Spinal cord (tissue), 9 donors: ENCODE measurements at regions not wholly inside any gene's neighbourhood (a gene's known extent, or its start where the extent isn't known, plus 50 kb on each side); places are given as distances from the start of the nearest gene placed in this dataset.

Experiments
- DNase-seq, 6 donors: peaks; one replicate each; pipeline versions ENCODE4 v3.0.0 to v3.0.0-alpha.2; 2013 to 2015; ENCODE audit warnings: low spot score in 6 of 6, low read depth in 4 of 6
- H3K27ac ChIP-seq: one replicate; pipeline ENCODE4 v1.5.1; 2013; ENCODE audit warnings: low read depth, low read length, control low read depth
- H3K27me3 ChIP-seq: one replicate; pipeline ENCODE4 v1.6.1; 2013; ENCODE audit warnings: low read length; ENCODE audit not compliant: control insufficient read depth, insufficient read depth
- H3K36me3 ChIP-seq: one replicate; pipeline ENCODE4 v1.6.1; 2013; ENCODE audit warnings: low read length; ENCODE audit not compliant: control insufficient read depth, insufficient read depth
- H3K4me1 ChIP-seq: one replicate; pipeline ENCODE4 v1.6.1; 2013; ENCODE audit warnings: low read length; ENCODE audit not compliant: control insufficient read depth, insufficient read depth
- H3K4me3 ChIP-seq: one replicate; pipeline ENCODE4 v1.5.1; 2013; ENCODE audit warnings: low read depth, low read length, control low read depth
- H3K9me3 ChIP-seq: one replicate; pipeline ENCODE4 v1.6.1; 2013; ENCODE audit warnings: low read length; ENCODE audit not compliant: control insufficient read depth, insufficient read depth
- WGBS: methylation state at CpG from one replicate; pipeline ENCODE4 v1.1.5; 2013; ENCODE audit warnings: missing lambda C conversion rate; ENCODE audit not compliant: insufficient coverage; 5-methylcytosine and 5-hydroxymethylcytosine counted together
- donor health status: healthy.

DNA sequence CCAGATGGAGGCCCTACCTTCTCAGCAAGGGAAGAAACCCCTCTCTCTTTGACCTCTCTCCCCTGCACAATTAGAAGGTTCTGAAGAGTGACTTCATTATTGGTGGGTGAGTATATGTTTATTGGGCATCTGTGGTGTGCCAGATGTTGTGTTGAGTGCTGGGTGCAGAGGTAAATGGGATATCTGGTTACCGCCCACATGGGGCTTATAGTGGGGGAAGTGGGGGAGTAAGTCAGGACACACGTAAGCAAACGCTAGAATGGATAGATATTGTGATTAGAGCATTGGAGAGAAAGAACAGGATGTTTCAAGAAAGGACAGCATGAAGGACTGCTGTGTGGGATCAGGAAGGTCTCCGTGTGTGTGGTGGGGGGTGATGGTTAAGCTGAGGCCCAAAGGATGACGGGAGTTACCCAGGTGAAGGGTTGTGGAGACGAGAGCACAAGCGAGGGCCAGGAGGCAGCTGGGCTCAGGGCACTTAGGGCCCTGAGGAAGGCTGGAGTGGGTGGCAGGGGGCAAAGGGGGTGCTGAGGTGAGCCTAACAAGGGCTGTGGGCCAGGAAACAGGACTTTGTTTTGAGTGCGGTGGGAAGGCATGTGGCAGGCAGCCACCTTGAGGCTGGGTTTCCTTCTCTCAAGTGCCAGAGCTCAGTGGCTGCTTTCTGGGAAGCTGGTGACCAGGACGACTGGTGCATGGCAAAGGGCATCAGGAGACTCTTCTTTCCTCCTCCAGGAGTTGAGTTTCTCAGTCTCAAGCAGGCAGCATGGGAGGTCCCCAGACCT lies 299.9 kb downstream of the RPS24 start:
- Histone ChIP-seq H3K4me1 (peaks cover 30% of the 10 kb centered on the region), H3K27ac (no peak overlapping the region), H3K9me3 (peaks cover 3% of the 10 kb centered on the region), H3K4me3 (no peak overlapping the region), H3K36me3 (no peaks in the 10 kb centered on the region), H3K27me3 (no peaks in the 10 kb centered on the region)
- no peak for DNase-seq
- WGBS: 96% methylated on average over 9 of the region's 9 CpGs

DNA sequence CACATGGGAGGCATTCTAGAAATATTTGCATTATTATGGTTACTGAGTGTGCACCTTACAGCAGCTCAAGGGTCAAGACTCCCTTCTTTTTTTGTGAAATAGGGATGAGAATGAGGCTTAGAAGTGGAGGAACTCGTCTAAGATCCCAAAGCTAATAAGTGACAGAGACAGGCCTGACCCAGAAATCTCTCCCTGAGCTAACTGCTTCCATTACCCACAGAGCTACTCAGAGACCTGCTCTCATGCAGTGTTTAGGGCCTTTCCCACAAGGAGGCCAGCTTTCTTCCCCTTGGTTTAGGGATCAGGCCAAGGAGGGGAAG lies 301.7 kb downstream of the RPS24 start:
- peaks cover 3% of the 10 kb centered on the region for H3K9me3 ChIP-seq
- no peaks in the 10 kb centered on the region for H3K27me3 ChIP-seq
- no peaks in the 10 kb centered on the region for H3K36me3 ChIP-seq
- no peak for DNase-seq
- peaks cover 30% of the 10 kb centered on the region for H3K4me1 ChIP-seq
- no peak overlapping the region for H3K27ac ChIP-seq
- WGBS: no CpG with 5 or more reads among the region's 1 CpG
- no peak overlapping the region for H3K4me3 ChIP-seq

DNA sequence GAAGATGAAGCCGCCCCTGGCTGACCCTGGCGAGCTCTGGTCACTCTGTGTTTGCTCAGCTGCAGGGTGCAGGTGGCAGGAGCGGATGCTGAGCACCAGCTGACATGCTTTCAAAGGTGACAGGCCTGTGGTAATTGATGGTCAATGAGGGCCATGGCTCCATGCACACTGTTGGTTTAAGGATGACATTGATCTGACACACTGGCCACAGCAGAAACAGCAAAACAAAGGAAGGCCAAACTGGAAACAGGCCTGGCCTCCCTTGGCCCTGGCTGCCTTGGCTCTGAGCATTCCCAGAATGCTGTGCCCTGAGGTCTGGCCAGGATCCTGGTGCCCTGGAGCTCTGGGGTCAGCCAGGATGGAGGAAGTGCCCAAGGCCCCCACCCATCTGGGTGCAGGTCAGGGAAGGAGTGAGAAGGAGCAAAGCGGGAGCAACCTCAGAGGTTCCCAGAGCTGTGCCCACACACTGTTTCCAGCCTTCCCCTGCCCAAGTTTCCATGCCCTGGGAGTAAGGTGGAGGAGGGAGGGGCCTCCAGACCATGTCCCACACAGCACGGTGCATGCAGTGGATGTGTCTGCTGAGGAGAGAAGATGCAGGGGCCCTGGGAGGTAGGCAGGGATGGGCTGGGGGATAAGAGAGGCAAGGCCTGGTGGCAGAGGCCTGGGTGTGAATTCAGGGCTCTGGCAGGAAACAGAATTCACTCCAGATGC lies 302.2 kb downstream of the RPS24 start:
- H3K36me3 ChIP-seq: no peaks in the 10 kb centered on the region
- DNase-seq: peak in 1 of 6 donors; percentile 50
- 56% methylated on average over 5 of the region's 5 CpGs for WGBS
- H3K4me1 ChIP-seq: peaks cover 30% of the 10 kb centered on the region
- H3K9me3 ChIP-seq: peaks cover 3% of the 10 kb centered on the region
- H3K27me3 ChIP-seq: no peaks in the 10 kb centered on the region
- H3K27ac ChIP-seq: no peak overlapping the region
- H3K4me3 ChIP-seq: no peak overlapping the region

DNA sequence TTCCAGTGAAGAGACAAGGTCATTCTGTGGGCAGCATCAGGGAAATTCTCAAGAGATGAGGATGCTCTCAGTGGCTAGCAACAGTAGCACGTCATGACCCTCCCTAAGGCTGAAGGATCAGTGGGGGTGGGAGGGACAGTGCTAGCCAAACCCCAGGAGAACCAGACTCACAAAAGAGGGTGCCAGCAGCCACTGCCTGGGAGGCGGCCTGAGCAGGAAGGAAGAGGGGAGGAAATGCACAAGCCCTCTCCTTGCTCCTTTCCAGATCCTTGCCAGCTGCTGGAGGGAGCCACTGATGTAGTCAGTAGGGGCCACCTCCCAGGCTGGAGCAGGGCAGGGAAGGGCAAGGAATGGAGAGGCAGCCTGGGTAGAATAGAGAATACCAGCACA lies 302.7 kb downstream of the RPS24 start:
- H3K9me3 ChIP-seq: peaks cover 3% of the 10 kb centered on the region
- no peaks in the 10 kb centered on the region for H3K36me3 ChIP-seq
- no peaks in the 10 kb centered on the region for H3K27me3 ChIP-seq
- H3K4me1 ChIP-seq: peaks cover 27% of the 10 kb centered on the region
- 59% methylated on average over 2 of the region's 2 CpGs for WGBS
- no peak overlapping the region for H3K27ac ChIP-seq
- H3K4me3 ChIP-seq: no peak overlapping the region
- no peak for DNase-seq

DNA sequence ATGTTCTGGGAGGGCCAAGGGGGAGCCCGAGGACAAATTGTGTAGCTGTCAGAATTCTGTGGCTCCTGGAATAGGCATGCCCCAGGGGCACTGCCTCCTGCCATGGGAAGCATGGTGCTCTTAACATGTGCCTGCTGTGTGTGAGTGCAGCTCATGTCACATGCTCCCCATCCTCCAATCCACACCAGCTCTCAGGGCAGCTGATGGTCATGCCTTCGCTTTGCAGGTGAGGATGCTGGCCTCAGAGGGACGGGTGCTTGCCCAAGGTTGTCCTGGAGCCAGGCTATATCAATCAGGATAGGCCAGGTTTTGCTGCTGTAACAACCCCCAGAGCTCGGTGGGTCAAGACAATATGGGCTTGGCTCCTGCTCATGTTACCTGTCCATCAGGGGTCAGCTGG lies 303.4 kb downstream of the RPS24 start:
- Histone ChIP-seq H3K36me3 (no peaks in the 10 kb centered on the region), H3K27ac (no peak overlapping the region), H3K27me3 (no peaks in the 10 kb centered on the region), H3K9me3 (peaks cover 3% of the 10 kb centered on the region), H3K4me3 (no peak overlapping the region), H3K4me1 (peaks cover 20% of the 10 kb centered on the region)
- WGBS: 98% methylated on average over 4 of the region's 4 CpGs
- no peak for DNase-seq

DNA sequence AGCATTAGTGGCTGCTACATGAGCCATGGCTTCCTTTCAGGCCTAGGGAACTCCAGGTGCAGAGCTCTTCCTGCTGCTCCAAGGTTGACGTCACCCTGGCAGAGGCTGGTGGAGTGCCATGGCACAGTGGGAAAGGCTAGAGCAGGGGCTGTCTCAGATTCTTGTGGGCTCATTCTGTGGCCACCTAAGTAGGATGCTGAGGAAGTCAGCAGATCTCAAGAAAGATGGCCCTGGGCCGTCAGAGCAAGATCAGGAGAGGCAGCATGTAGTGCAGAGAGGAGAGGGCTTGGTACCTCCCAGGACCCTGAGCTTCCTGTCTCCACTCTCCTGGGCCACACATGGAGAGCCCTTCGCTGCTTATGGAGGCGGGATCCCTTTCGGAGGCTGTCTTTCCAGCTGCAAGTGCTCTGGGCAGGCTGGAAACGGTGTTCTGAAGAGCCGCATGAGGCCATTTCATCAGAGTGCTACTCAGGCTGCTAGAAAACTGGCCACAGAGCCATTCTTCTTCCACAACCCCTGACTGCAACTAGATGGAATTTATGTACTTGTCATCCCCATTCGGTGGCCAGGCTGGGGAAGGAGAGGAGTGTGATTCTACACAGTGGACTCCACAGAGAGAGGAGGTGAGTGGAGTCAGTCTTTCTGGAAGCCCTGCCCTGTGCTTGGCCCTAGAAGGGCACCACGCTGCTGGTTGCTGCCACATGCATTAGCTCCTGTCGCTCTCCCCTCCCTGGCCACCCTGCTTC lies 304.2 kb downstream of the RPS24 start:
- 92% methylated on average over 9 of the region's 10 CpGs for WGBS
- Histone ChIP-seq H3K9me3 (peaks cover 3% of the 10 kb centered on the region), H3K27me3 (no peaks in the 10 kb centered on the region), H3K4me3 (no peak overlapping the region), H3K4me1 (peaks cover 17% of the 10 kb centered on the region), H3K36me3 (no peaks in the 10 kb centered on the region), H3K27ac (no peak overlapping the region)
- peak in 1 of 6 donors; percentile 16 for DNase-seq

DNA sequence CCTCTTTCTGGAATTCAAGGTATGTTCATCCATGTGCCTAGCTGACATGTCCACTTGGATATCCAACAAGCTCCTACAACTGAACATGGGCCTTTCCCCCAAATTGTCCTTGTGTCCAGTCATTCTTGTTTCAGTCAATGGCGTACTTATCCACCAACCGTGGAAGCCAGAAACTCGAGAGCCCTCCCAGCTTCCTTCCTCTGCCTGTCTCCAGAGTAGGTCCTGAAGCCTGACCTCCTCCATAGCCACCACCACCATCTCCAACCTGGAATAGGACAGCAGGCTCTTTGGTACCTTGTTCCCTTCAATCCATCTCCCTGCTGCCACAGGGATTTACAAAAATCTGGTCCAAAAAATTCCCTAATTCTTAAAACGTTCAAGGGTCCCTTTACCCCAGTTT lies 305.1 kb downstream of the RPS24 start:
- H3K4me3 ChIP-seq: no peak overlapping the region
- H3K4me1 ChIP-seq: peaks cover 17% of the 10 kb centered on the region
- no peaks in the 10 kb centered on the region for H3K27me3 ChIP-seq
- no peak overlapping the region for H3K27ac ChIP-seq
- WGBS: 93% methylated on average over 4 of the region's 4 CpGs
- peaks cover 3% of the 10 kb centered on the region for H3K9me3 ChIP-seq
- H3K36me3 ChIP-seq: no peaks in the 10 kb centered on the region
- no peak for DNase-seq

DNA sequence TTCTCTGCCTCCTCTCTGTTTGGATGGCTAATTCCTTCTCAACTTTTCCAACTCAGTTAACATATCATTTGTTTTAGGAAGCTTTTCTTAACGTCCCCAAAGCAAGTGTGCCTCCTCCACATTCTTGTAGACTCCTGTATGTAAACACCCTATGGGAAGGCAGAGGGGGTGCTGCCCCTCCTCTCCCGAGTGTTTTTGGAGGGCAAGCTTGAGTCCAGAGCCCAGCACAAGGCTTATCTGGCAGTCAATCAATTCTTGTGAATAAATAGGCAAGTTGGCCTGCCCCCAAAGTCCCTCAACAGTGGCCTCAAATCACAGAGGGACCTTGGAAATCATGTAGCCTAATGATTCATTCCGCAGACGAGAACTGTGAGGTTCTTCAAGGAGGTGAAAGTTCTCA lies 305.6 kb downstream of the RPS24 start:
- H3K4me3 ChIP-seq: no peak overlapping the region
- H3K27ac ChIP-seq: no peak overlapping the region
- no peaks in the 10 kb centered on the region for H3K36me3 ChIP-seq
- H3K4me1 ChIP-seq: peaks cover 13% of the 10 kb centered on the region
- H3K27me3 ChIP-seq: no peaks in the 10 kb centered on the region
- 22% methylated on average over 1 of the region's 4 CpGs for WGBS
- peak in 1 of 6 donors; percentile 66 for DNase-seq
- H3K9me3 ChIP-seq: peaks cover 2% of the 10 kb centered on the region

DNA sequence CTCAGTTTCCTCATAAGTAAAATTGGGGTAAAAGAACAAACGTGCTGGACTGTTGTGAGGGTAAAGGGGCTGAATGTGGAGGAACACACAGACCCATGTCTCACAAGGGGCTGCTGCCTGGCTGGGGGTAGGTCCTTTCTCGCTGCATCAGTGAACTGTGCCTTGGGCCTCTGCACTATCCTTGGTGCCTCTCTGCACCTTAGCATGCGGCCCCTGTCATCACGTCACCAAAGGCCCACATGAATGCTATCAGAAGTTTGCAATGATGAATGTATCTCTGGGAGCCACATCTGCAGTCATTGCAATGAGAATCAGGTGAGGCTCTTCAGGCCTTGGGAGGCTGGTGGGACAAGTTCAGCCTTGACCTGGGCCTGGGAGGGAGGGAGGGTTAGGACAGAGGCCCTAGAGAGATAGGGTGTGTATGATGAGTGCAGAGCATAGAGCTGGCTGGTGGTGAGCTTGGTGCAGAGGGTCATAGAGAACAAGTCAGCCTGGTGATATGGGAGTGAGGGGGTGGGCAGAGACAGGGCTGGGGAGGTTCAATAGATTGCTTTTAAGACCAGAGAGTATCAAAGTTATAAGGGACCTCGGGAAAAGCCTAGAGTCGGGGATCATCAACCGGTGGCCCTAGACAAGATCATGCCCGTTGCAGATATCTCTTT lies 308.4 kb downstream of the RPS24 start:
- Histone ChIP-seq H3K9me3 (no peaks in the 10 kb centered on the region), H3K27ac (no peak overlapping the region), H3K27me3 (no peaks in the 10 kb centered on the region), H3K4me1 (no peaks in the 10 kb centered on the region), H3K4me3 (no peak overlapping the region), H3K36me3 (no peaks in the 10 kb centered on the region)
- no peak for DNase-seq
- WGBS: 100% methylated on average over 4 of the region's 8 CpGs
